NCI-H128 (cell line): ENCODE measurements at regions not wholly inside any gene's neighbourhood (a gene's known extent, or its start where the extent isn't known, plus 50 kb on each side); places are given as distances from the start of the nearest gene placed in this dataset.

Source experiments
- DNase-seq: peaks from one replicate; lab custom pipeline; 2025; ENCODE audit not compliant: unreplicated experiment; lab: John Stamatoyannopoulos, UW

GRCh38 chr22:48536541-48537342, 1290.9 kb downstream of the BRD1 start:
- no peak for DNase-seq

GRCh38 chr22:48535868-48536540, 1291.7 kb downstream of the BRD1 start:
- DNase-seq = no peak

DNA sequence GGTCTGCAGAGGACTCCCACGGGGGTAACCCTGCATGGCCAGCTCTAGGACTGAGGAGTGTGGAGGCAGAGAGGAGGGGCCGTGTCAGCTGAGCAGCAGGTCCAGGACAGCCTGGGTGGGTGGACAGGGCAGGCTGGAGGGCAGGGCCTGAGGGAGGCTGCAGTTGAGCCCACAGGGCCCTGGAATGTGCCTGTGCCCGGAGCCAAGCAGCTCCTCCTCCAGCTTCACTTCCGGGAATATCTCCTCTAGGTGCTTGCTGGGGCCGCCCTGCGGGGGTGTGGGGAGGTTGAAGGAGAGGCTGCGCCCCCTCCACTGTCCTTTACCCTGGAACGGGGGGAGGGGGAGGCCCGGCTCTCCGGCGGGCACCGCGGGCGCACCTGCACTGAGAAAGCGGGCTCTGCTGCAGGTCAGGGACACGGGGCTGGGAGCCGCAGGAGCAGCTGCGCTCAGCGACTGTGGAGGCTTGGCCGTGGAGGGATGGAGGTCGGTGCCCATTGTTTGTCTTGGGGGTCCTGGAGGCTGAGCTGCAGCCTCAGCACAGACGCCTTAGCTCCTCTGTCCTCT, 1293.2 kb downstream of the BRD1 start:
- no peak for DNase-seq

DNA sequence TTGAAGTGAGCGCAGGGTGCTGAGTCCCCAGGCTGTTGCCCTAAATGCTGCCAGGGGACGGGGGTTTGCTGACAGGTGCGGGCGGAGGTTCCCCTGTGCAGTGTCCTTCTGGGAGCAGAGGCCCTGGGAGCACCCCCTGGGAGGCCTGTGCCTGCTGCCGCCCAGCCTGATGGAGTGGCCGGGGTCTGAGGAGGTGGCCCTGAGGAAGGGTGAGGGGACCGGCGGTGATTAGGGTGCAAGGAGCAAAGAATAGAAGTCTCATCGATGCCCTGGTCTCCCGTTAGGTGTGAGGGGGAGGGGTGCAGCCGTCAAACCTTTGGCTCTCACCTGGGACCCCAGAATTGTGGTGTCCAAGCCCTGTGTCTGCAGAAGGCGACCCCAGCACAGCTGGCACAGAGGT, 1294.7 kb downstream of the BRD1 start:
- DNase-seq = no peak

DNA sequence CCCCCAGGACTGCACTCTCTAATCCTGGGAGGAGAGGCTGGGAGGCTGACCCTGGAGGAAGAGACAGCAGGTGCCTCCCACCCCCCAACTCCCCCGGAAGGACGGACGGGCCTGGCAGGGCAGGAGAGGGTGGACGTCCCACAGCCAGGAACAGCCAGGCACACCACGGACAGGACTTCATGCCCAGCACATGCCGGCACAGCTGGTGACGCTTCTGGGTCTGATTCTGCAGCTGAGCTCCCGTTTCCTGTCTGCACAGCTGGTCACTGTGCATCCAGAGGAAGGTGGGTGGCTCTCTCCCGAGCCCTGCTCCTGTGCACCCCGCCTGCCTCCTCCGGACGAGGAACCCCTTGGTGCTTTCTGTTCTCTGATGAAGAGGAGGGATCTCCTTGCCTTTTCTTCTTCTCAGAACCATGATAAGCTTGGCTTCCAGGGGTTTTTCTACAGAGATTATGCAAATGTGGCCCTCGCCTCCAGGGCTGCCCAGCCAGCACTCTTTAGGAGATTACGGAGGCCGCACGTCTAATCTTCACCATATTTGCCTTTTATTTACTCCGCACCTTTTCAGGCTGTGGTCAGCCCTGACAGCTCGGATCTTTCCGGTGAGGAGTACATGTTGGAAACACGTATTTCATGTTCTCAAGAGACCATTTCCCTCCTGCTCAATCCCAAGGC, 1295.8 kb downstream of the BRD1 start:
- DNase-seq = no peak

GRCh38 chr22:48531108-48531507, 1296.6 kb downstream of the BRD1 start:
- DNase-seq = no peak

DNA sequence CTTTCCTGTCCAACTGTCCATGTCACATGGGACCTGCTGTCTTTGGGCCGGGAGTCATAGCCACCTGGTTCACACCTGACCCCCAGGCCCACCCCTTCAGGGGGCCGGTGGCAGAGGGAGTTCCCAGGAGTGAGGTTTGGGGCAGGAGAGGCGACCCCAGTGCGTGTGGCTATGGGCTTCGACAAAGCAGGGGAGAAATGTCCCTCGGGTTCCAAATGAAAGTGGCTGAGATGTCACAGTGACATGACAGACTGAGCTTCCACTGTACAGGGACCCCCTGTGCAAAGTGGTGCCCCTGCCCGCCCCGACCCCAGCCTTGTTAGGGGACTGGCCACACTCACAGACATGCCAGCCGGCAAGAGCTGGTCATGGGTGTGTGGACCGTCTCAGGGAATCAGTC, 1297.0 kb downstream of the BRD1 start:
- DNase-seq = no peak

DNA sequence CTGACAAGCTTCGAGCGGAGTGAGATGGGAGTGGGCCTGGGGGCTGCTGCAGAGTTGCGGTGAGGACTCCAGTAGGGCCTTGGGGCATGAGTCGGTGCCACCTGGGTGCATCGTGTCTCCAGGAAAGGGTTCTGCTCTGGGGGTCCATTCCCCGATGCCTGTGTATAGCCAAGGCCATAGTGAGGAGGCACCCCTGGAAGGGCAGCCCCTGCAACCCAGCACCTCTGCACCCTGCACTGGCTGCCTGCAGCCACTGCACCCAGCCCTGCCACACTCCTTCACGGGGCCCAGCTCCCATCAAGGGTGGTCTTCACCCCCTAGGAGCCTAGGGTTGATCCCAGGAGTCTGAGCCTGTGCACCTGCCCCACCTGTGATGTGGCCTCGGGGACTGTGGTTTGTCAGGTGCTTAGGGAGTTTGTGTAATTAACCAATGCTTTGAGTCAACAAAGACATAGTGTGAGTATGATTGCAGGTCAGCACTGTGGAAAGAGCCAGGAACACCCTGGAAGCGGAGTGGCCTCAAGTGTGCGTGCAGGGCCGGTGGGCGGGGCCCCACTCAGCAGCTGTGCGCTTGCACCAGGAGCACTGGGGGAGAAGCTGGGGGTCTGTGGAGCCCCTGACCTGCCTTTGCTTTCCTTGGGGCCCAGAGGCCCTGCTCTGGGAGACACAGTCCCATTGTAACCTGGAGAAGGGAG, 1299.3 kb downstream of the BRD1 start:
- DNase-seq = no peak

DNA sequence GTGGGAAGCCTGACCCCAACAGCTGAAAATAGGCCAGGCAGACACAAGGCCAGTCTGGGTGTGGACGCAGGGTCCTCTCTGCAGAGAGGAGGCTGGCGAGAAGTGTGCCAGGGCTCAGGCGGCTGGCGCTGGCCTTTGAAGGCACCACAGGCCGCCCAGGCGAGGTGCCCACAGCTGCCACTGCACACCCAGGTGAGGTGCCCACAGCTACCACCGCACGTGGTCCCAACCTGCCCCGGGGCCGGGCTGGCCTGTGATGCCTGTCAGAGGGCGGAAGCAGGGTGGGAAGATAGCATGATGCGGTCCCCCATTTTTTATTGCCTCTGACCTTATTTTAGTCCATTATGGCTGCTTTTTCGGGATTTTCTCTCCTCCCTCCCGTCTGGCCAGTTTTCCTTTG, 1303.9 kb downstream of the BRD1 start:
- no peak for DNase-seq

DNA sequence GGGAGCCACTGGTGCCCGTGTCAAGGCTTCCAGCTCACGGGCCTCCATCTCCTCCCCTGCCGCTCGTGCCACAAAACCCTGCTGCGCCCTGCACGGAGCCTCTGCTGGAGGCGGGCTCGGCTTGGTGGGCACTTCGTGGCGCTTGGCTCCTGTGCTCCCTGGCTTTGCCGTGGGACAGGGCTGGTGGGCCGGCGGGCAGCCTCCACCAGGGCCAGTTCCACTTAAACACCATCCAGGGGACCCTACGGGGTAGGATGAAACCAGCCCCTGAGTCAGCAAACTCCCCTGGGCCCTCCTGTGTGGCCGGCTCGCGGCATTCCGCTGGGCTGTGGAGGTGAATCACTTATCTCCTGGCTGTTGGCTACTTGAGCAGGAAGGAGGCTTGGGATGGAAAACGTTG, 1304.6 kb downstream of the BRD1 start:
- no peak for DNase-seq

GRCh38 chr22:48522271-48522670, 1305.4 kb downstream of the BRD1 start:
- no peak for DNase-seq

GRCh38 chr22:48520884-48521588, 1306.6 kb downstream of the BRD1 start:
- DNase-seq = no peak

DNA sequence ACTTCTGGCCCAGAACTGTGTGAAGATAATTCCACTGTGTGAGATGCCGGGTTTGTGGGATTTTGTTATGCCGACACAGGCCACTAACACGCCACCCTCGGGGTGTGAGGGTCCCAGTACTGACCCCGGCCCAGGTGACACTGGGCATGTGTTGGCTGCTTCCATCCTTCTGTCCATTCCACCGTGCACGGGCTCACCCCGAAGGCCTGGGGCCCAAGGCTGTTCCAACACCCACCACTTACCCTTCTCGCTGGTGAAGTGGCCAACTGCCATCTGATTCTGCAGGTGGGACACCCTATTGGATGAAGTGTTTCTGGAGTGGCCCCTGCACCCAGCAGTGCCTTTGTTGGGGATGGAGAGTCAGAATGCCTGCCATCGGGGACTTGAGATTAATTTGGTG, 1307.5 kb downstream of the BRD1 start:
- no peak for DNase-seq

DNA sequence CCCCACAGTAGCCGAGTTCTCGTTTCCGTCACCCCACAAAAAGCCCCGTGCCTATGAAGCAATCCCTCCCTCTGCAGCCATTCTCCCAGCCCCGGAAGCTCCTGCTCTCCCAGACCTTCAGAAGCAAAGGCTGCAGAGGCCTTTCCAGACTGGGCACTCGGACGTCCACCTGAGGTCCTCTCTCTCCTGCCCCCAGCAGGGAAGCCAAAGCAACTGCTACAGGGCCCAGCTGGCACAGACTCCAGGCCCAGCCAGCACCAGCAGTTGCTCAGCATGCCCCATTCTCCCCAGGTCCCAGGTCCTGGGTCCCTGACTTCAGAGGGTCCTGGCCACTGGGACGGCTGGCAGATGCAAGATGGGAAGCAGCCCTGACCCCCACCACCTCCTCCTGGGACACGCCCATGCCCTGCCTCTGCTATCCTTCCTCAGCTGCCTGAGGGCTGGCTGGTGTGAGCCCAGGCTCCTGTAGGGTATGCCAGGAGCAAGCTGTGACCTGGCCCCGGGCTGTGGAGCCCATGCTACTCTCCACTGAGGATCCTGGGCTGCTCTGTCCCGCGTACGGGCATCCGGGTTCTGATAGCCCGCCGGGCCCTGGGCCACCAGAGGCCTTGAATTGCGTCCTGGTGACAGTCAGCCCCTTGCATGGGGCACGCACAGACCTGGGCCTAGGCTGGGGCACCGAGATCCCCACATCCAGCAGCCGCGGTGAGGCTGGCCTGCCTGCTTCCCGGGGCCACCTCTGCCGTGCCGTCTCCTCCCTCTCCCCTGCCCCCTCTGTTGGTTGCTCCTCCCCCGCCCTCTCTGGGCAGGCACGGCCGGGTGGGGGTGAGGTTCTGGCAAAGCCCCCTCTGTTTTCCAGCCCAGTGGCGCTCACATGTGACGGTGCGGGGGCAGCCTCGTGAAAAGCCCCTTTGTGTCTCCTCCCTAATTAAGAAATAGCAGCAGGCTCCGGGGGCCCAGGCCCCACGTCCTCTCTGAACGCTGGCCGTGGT, 1310.3 kb downstream of the BRD1 start:
- no peak for DNase-seq

DNA sequence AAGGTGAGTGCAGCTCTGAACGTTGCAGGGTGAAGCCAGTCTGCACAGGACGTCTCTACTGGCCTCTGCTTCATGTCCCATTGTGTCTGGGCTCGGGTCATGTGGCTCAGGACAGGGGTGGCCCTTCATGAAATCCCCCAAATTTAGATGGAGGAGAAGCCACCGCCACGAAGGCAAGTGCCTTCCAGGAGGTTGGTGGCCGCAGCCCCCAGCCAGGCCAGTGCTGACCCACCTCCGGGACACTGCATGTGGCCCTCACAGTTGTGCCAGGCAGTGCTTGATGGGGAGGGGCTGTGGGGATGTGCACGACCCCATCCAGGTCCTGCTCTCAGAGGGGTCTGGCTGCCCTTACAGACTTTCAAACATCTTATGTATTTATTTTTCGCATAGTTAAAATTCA, 1311.1 kb downstream of the BRD1 start:
- DNase-seq = no peak

- DNase-seq = no peak
Observed at GRCh38 chr22:48515571-48516200, 1312.0 kb downstream of the BRD1 start.

- no peak for DNase-seq
Observed at GRCh38 chr22:48513929-48514328, 1313.7 kb downstream of the BRD1 start.

- no peak for DNase-seq
Observed at GRCh38 chr22:48513446-48513845, 1314.2 kb downstream of the BRD1 start.

GRCh38 chr22:48511781-48512327, 1315.8 kb downstream of the BRD1 start:
- no peak for DNase-seq
